WTC11 (cell line): ENCODE measurements at regions not wholly inside any gene's neighbourhood (a gene's known extent, or its start where the extent isn't known, plus 50 kb on each side); places are given as distances from the start of the nearest gene placed in this dataset.

Experiments used
- ATAC-seq: fragments of 200-7000 bp; cut with Tn5 transposase; 2 replicates; pipeline ENCODE4 v1.10.0; 2021; ENCODE audit warnings: mild to moderate bottlenecking, moderate library complexity
- CTCF ChIA-PET: fragments of 300-600 bp; sonication (Branson Sonifier 250); formaldehyde crosslinking; loops from one replicate; lab custom pipeline; 2021; ENCODE audit warnings: antibody characterized with exemption; lab: Charles Lee
- POLR2A ChIA-PET: fragments of 350-600 bp; sonication (Branson Sonifier 250); formaldehyde crosslinking; loops from one replicate; lab custom pipeline; 2021; ENCODE audit warnings: antibody characterized with exemption; lab: Charles Lee
- DNase-seq: peaks from one replicate; pipeline ENCODE4 v3.0.0; 2021; ENCODE audit warnings: low spot score
- H3K27ac Mint-ChIP-seq: 2 replicates; pipeline ENCODE4 v1.8.0; 2021; ENCODE audit warnings: mixed read lengths
- H3K27me3 Mint-ChIP-seq: 2 replicates; pipeline ENCODE4 v1.8.0; 2021; ENCODE audit warnings: low read depth, mild to moderate bottlenecking, moderate library complexity, mixed read lengths
- H3K36me3 Mint-ChIP-seq: 2 replicates; pipeline ENCODE4 v1.8.0; 2021; ENCODE audit warnings: mixed read lengths
- H3K4me1 Mint-ChIP-seq: 2 replicates; pipeline ENCODE4 v1.8.0; 2022; ENCODE audit warnings: mixed read lengths
- H3K4me3 Mint-ChIP-seq: 2 replicates; pipeline ENCODE4 v1.8.0; 2021; ENCODE audit warnings: mild to moderate bottlenecking, moderate library complexity, mixed read lengths
- H3K9me3 Mint-ChIP-seq: 2 replicates; pipeline ENCODE4 v1.8.0; 2021; ENCODE audit warnings: mixed read lengths
- ESRRA ChIP-seq: sonication (generic); formaldehyde crosslinking; IDR thresholded peaks from 2 replicates; pipeline ENCODE4 v1.8.1; 2022; ENCODE audit warnings: mild to moderate bottlenecking, missing genetic modification reagents, borderline replicate concordance
- HMGA2 ChIP-seq: fragments of 250-450 bp; sonication (Bioruptor Pico); IDR thresholded peaks from 2 replicates; pipeline ENCODE4 v1.4.0; 2021; ENCODE audit warnings: mild to moderate bottlenecking, moderate library complexity
- MYBL2 ChIP-seq: sonication (generic); formaldehyde crosslinking; IDR thresholded peaks from 2 replicates; pipeline ENCODE4 v1.8.1; 2023; ENCODE audit warnings: mild to moderate bottlenecking, moderate library complexity, missing genetic modification reagents
- NFE2L1 ChIP-seq: sonication (generic); formaldehyde crosslinking; IDR thresholded peaks from 2 replicates; pipeline ENCODE4 v1.8.1; 2023; ENCODE audit warnings: missing genetic modification reagents
- NFYB ChIP-seq: sonication (generic); formaldehyde crosslinking; conservative IDR thresholded peaks from 2 replicates; pipeline ENCODE4 v1.8.0; 2022; ENCODE audit warnings: low read depth, missing genetic modification reagents
- SMAD3 ChIP-seq: sonication (generic); formaldehyde crosslinking; IDR thresholded peaks from 2 replicates; pipeline ENCODE4 v1.8.0; 2022; ENCODE audit warnings: missing genetic modification reagents, mild to moderate bottlenecking, borderline replicate concordance
- SP1 ChIP-seq: sonication (generic); formaldehyde crosslinking; conservative IDR thresholded peaks from 2 replicates; pipeline ENCODE4 v1.8.1; 2022; ENCODE audit warnings: missing genetic modification reagents
- TEAD1 ChIP-seq: sonication (generic); formaldehyde crosslinking; IDR thresholded peaks from 2 replicates; pipeline ENCODE4 v1.8.0; 2022; ENCODE audit warnings: mild to moderate bottlenecking, missing genetic modification reagents
- TP53 ChIP-seq: sonication (generic); formaldehyde crosslinking; IDR thresholded peaks from 2 replicates; pipeline ENCODE4 v1.8.1; 2023; ENCODE audit warnings: mild to moderate bottlenecking, missing genetic modification reagents
- ZNF232 ChIP-seq: sonication (generic); formaldehyde crosslinking; IDR thresholded peaks from 2 replicates; pipeline ENCODE4 v1.8.0; 2022; ENCODE audit warnings: mild to moderate bottlenecking, missing genetic modification reagents
- ZNF263 ChIP-seq: sonication (generic); formaldehyde crosslinking; IDR thresholded peaks from 2 replicates; pipeline ENCODE4 v1.8.1; 2022; ENCODE audit warnings: low read depth, mild to moderate bottlenecking, moderate library complexity, missing genetic modification reagents
- ZNF317 ChIP-seq: sonication (generic); formaldehyde crosslinking; IDR thresholded peaks from 2 replicates; pipeline ENCODE4 v1.8.1; 2023; ENCODE audit warnings: low read depth, mild to moderate bottlenecking, moderate library complexity, missing genetic modification reagents, borderline replicate concordance
- ZNF416 ChIP-seq: fragments of 250-450 bp; sonication (Bioruptor Pico); IDR thresholded peaks from 2 replicates; pipeline ENCODE4 v1.9.0; 2021; ENCODE audit warnings: mild to moderate bottlenecking, inconsistent platforms
- ZNF671 ChIP-seq: fragments of 250-450 bp; sonication (Bioruptor Pico); IDR thresholded peaks from 2 replicates; pipeline ENCODE4 v1.8.0; 2021; ENCODE audit warnings: mild to moderate bottlenecking
- TF ChIP-seq, protein P1 (sequence below): sonication (generic); formaldehyde crosslinking; IDR thresholded peaks from 2 replicates; pipeline ENCODE4 v1.8.0; 2022; ENCODE audit warnings: missing genetic modification reagents
- TF ChIP-seq, protein P2 (sequence below): sonication (generic); formaldehyde crosslinking; IDR thresholded peaks from 2 replicates; pipeline ENCODE4 v1.8.1; 2022; ENCODE audit warnings: low read depth, missing genetic modification reagents, borderline replicate concordance
- TF ChIP-seq, protein P3 (sequence below): fragments of 250-450 bp; sonication (Bioruptor Pico); IDR thresholded peaks from 2 replicates; pipeline ENCODE4 v1.9.0; 2021; ENCODE audit warnings: mild to moderate bottlenecking
- TF ChIP-seq, protein P4 (sequence below): sonication (generic); formaldehyde crosslinking; IDR thresholded peaks from 2 replicates; pipeline ENCODE4 v1.8.0; 2022; ENCODE audit warnings: mild to moderate bottlenecking, missing genetic modification reagents
- TF ChIP-seq, protein P5 (sequence below): fragments of 200-600 bp; IDR thresholded peaks from 2 replicates; pipeline ENCODE4 v1.8.0; 2022; ENCODE audit warnings: antibody characterized with exemption
- TF ChIP-seq, protein P6 (sequence below): fragments of 250-450 bp; sonication (Bioruptor Pico); IDR thresholded peaks from 2 replicates; pipeline ENCODE4 v1.9.0; 2021; ENCODE audit warnings: mild to moderate bottlenecking
- TF ChIP-seq, protein P7 (sequence below): sonication (generic); formaldehyde crosslinking; IDR thresholded peaks from 2 replicates; pipeline ENCODE4 v1.8.1; 2023; ENCODE audit warnings: mild to moderate bottlenecking, missing genetic modification reagents, moderate library complexity

DNA sequence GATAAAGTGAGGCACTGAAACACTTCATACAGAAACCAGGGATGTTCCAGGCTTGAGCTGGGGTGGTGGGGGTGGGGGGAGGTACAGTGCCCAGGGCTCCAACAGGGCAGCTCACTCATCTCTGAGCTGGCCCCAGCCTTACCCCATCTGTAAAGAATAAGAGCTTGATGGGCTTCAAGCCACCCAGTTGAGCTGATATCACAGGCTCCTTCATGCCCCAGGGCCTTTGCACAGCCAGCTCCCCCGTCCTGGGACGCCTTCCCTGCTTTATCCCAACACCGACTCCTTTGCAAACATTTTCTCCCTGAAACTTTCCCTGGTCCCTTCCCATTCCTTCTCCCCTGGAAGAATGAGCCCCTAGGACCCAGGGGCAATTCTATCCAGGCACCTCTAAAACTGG lies 261.7 kb downstream of the PARN start (continued):
- TF ChIP-seq, protein P1, sequence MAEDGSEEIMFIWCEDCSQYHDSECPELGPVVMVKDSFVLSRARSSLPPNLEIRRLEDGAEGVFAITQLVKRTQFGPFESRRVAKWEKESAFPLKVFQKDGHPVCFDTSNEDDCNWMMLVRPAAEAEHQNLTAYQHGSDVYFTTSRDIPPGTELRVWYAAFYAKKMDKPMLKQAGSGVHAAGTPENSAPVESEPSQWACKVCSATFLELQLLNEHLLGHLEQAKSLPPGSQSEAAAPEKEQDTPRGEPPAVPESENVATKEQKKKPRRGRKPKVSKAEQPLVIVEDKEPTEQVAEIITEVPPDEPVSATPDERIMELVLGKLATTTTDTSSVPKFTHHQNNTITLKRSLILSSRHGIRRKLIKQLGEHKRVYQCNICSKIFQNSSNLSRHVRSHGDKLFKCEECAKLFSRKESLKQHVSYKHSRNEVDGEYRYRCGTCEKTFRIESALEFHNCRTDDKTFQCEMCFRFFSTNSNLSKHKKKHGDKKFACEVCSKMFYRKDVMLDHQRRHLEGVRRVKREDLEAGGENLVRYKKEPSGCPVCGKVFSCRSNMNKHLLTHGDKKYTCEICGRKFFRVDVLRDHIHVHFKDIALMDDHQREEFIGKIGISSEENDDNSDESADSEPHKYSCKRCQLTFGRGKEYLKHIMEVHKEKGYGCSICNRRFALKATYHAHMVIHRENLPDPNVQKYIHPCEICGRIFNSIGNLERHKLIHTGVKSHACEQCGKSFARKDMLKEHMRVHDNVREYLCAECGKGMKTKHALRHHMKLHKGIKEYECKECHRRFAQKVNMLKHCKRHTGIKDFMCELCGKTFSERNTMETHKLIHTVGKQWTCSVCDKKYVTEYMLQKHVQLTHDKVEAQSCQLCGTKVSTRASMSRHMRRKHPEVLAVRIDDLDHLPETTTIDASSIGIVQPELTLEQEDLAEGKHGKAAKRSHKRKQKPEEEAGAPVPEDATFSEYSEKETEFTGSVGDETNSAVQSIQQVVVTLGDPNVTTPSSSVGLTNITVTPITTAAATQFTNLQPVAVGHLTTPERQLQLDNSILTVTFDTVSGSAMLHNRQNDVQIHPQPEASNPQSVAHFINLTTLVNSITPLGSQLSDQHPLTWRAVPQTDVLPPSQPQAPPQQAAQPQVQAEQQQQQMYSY (CRISPR knock-in tag), result no peak
- no peak for TF ChIP-seq MYBL2 (CRISPR knock-in tag)
- TF ChIP-seq, protein P2, sequence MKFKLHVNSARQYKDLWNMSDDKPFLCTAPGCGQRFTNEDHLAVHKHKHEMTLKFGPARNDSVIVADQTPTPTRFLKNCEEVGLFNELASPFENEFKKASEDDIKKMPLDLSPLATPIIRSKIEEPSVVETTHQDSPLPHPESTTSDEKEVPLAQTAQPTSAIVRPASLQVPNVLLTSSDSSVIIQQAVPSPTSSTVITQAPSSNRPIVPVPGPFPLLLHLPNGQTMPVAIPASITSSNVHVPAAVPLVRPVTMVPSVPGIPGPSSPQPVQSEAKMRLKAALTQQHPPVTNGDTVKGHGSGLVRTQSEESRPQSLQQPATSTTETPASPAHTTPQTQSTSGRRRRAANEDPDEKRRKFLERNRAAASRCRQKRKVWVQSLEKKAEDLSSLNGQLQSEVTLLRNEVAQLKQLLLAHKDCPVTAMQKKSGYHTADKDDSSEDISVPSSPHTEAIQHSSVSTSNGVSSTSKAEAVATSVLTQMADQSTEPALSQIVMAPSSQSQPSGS (CRISPR knock-in tag), result no peak
- TF ChIP-seq TP53 (CRISPR knock-in tag), result no peak
- TF ChIP-seq, protein P3, sequence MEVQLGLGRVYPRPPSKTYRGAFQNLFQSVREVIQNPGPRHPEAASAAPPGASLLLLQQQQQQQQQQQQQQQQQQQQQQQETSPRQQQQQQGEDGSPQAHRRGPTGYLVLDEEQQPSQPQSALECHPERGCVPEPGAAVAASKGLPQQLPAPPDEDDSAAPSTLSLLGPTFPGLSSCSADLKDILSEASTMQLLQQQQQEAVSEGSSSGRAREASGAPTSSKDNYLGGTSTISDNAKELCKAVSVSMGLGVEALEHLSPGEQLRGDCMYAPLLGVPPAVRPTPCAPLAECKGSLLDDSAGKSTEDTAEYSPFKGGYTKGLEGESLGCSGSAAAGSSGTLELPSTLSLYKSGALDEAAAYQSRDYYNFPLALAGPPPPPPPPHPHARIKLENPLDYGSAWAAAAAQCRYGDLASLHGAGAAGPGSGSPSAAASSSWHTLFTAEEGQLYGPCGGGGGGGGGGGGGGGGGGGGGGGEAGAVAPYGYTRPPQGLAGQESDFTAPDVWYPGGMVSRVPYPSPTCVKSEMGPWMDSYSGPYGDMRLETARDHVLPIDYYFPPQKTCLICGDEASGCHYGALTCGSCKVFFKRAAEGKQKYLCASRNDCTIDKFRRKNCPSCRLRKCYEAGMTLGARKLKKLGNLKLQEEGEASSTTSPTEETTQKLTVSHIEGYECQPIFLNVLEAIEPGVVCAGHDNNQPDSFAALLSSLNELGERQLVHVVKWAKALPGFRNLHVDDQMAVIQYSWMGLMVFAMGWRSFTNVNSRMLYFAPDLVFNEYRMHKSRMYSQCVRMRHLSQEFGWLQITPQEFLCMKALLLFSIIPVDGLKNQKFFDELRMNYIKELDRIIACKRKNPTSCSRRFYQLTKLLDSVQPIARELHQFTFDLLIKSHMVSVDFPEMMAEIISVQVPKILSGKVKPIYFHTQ, result no peak
- no peak for TF ChIP-seq ZNF263 (CRISPR knock-in tag)
- no peak for TF ChIP-seq TEAD1 (CRISPR knock-in tag)
- TF ChIP-seq ZNF317 (CRISPR knock-in tag), result no peak
- no peak for TF ChIP-seq NFE2L1 (CRISPR knock-in tag)
- no peak for TF ChIP-seq NFYB

DNA sequence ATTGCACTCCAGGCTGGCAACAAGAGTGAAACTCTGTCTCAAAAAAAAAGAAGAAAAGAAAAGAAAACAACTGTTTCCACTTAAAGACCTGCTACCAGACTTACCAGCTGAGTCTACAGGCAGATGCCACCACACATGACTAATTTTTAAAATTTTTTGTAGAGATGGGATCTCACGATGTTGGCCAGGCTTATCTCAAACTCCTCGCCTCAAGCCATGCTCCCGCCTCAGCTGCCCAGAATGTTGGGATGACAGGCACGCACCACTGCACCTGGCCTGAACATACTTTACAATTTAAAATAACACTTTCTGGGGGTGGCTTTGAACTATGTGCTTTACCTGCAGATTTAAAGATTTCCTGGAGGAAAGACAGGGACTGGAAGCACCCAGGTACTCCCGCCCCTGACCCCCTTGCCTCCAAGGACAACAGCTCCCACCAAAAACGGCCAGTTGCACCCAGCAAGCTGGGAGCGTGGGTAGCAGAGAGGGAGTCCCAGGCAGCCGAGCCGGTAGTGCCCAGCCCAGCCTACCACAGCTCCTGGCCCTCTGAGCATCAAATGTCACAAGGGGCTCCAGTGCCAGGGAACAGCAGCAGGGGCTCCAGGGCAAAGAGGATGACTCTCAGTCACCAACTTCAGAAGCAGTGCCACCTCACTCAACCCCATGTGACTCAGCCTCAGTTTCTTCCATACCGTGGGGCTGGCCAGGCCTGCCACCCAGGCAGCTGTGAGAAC lies 262.9 kb downstream of the PARN start:
- Mint-ChIP-seq H3K4me3 (no peak overlapping the region), H3K4me1 (peaks cover 9% of the 10 kb centered on the region), H3K27me3 (no peaks in the 10 kb centered on the region), H3K9me3 (no peaks in the 10 kb centered on the region), H3K27ac (no peak overlapping the region), H3K36me3 (no peaks in the 10 kb centered on the region)
- DNase-seq, result no peak
- POLR2A ChIA-PET, result no interaction called here
- CTCF ChIA-PET, result interaction anchor here (0.7 kb wide), 1 partner anchor 803 kb away, joined by 5 read pairs; no protein-coding TSS in a partner anchor
- ATAC-seq, result no peak
- TF ChIP-seq SMAD3 (CRISPR knock-in tag) (no peak), ESRRA (no peak), HMGA2 (CRISPR knock-in tag) (no peak), ZNF232 (no peak), ZNF671 (CRISPR knock-in tag) (no peak), ZNF416 (no peak), SP1 (no peak)
- TF ChIP-seq, protein P4, sequence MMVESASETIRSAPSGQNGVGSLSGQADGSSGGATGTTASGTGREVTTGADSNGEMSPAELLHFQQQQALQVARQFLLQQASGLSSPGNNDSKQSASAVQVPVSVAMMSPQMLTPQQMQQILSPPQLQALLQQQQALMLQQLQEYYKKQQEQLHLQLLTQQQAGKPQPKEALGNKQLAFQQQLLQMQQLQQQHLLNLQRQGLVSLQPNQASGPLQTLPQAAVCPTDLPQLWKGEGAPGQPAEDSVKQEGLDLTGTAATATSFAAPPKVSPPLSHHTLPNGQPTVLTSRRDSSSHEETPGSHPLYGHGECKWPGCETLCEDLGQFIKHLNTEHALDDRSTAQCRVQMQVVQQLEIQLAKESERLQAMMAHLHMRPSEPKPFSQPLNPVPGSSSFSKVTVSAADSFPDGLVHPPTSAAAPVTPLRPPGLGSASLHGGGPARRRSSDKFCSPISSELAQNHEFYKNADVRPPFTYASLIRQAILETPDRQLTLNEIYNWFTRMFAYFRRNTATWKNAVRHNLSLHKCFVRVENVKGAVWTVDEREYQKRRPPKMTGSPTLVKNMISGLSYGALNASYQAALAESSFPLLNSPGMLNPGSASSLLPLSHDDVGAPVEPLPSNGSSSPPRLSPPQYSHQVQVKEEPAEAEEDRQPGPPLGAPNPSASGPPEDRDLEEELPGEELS (CRISPR knock-in tag), result no peak
- TF ChIP-seq, protein P5, sequence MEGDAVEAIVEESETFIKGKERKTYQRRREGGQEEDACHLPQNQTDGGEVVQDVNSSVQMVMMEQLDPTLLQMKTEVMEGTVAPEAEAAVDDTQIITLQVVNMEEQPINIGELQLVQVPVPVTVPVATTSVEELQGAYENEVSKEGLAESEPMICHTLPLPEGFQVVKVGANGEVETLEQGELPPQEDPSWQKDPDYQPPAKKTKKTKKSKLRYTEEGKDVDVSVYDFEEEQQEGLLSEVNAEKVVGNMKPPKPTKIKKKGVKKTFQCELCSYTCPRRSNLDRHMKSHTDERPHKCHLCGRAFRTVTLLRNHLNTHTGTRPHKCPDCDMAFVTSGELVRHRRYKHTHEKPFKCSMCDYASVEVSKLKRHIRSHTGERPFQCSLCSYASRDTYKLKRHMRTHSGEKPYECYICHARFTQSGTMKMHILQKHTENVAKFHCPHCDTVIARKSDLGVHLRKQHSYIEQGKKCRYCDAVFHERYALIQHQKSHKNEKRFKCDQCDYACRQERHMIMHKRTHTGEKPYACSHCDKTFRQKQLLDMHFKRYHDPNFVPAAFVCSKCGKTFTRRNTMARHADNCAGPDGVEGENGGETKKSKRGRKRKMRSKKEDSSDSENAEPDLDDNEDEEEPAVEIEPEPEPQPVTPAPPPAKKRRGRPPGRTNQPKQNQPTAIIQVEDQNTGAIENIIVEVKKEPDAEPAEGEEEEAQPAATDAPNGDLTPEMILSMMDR, result no peak
- TF ChIP-seq, protein P2 (CRISPR knock-in tag), result no peak
- TF ChIP-seq, protein P6, sequence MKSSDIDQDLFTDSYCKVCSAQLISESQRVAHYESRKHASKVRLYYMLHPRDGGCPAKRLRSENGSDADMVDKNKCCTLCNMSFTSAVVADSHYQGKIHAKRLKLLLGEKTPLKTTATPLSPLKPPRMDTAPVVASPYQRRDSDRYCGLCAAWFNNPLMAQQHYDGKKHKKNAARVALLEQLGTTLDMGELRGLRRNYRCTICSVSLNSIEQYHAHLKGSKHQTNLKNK (CRISPR knock-in tag), result no peak
- TF ChIP-seq, protein P7, sequence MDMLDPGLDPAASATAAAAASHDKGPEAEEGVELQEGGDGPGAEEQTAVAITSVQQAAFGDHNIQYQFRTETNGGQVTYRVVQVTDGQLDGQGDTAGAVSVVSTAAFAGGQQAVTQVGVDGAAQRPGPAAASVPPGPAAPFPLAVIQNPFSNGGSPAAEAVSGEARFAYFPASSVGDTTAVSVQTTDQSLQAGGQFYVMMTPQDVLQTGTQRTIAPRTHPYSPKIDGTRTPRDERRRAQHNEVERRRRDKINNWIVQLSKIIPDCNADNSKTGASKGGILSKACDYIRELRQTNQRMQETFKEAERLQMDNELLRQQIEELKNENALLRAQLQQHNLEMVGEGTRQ (CRISPR knock-in tag), result no peak
